HEK293T (cell line): ENCODE measurements at regions not wholly inside any gene's neighbourhood (a gene's known extent, or its start where the extent isn't known, plus 50 kb on each side); places are given as distances from the start of the nearest gene placed in this dataset.
A peak's percentile ranks its signal among the peaks of the same experiment; 100 is the strongest.

ENCODE experiments used
- CTCF ChIA-PET: fragments of 350-600 bp; formaldehyde crosslinking; extraction: SDS; loops from one replicate; lab custom pipeline; 2021; ENCODE audit warnings: antibody characterized with exemption, inconsistent platforms; lab: Yijun Ruan, JAX
- POLR2A ChIA-PET: fragments of 350-600 bp; formaldehyde crosslinking; extraction: SDS; loops from one replicate; lab custom pipeline; 2020; ENCODE audit warnings: antibody characterized with exemption, inconsistent platforms; lab: Yijun Ruan, JAX
- DNase-seq: peaks from one replicate; pipeline ENCODE4 v3.0.0; 2012; ENCODE audit warnings: mixed read lengths; ENCODE audit errors: extremely low spot score
- ARNT ChIP-seq: fragments of 450-650 bp; IDR thresholded peaks from 2 replicates; pipeline ENCODE4 v1.6.1; 2017; ENCODE audit warnings: mild to moderate bottlenecking
- BHLHE40 ChIP-seq: fragments of 450-650 bp; IDR thresholded peaks from 2 replicates; pipeline ENCODE4 v1.6.1; 2016; ENCODE audit warnings: mild to moderate bottlenecking, moderate library complexity, borderline replicate concordance
- CTBP1 ChIP-seq: fragments of 450-650 bp; IDR thresholded peaks from 2 replicates; pipeline ENCODE4 v1.6.1; 2016; ENCODE audit warnings: borderline replicate concordance
- ELF4 ChIP-seq: fragments of 450-650 bp; IDR thresholded peaks from 2 replicates; pipeline ENCODE4 v1.6.1; 2017; ENCODE audit warnings: antibody characterized with exemption
- FOXA1 ChIP-seq: fragments of 450-650 bp; IDR thresholded peaks from 2 replicates; pipeline ENCODE4 v1.6.1; 2016; ENCODE audit warnings: mild to moderate bottlenecking
- FOXK2 ChIP-seq: fragments of 450-650 bp; IDR thresholded peaks from 2 replicates; pipeline ENCODE4 v1.6.1; 2016; ENCODE audit warnings: mild to moderate bottlenecking
- FOXM1 ChIP-seq: fragments of 450-650 bp; IDR thresholded peaks from 2 replicates; pipeline ENCODE4 v1.6.1; 2017; ENCODE audit warnings: mild to moderate bottlenecking, borderline replicate concordance
- HDGF ChIP-seq: fragments of 450-650 bp; IDR thresholded peaks from 2 replicates; pipeline ENCODE4 v1.6.1; 2017; ENCODE audit warnings: antibody characterized with exemption, borderline replicate concordance
- L3MBTL2 ChIP-seq: fragments of 450-650 bp; conservative IDR thresholded peaks from 2 replicates; pipeline ENCODE4 v1.6.1; 2016; ENCODE audit warnings: mild to moderate bottlenecking
- LEF1 ChIP-seq: fragments of 450-650 bp; IDR thresholded peaks from 2 replicates; pipeline ENCODE4 v1.6.1; 2017; ENCODE audit warnings: mild to moderate bottlenecking, borderline replicate concordance
- NFRKB ChIP-seq: fragments of 450-650 bp; IDR thresholded peaks from 2 replicates; pipeline ENCODE4 v1.6.1; 2016; ENCODE audit warnings: mild to moderate bottlenecking, moderate library complexity
- PKNOX1 ChIP-seq: fragments of 450-650 bp; IDR thresholded peaks from 2 replicates; pipeline ENCODE4 v1.6.1; 2016
- SP1 ChIP-seq: fragments of 450-650 bp; IDR thresholded peaks from 2 replicates; pipeline ENCODE4 v1.6.1; 2017
- SUZ12 ChIP-seq: fragments of 450-650 bp; IDR thresholded peaks from 2 replicates; pipeline ENCODE4 v1.6.1; 2016; ENCODE audit warnings: mild to moderate bottlenecking
- TARDBP ChIP-seq: fragments of 450-650 bp; IDR thresholded peaks from 2 replicates; pipeline ENCODE4 v1.6.1; 2016
- ZNF384 ChIP-seq: fragments of 450-650 bp; IDR thresholded peaks from 2 replicates; pipeline ENCODE4 v1.6.1; 2016

- DNase-seq, result no peak
These were observed 127.9 kb downstream of the DHX15 start for GRCh38 chr4:24456431-24456830.

GRCh38 chr4:24453951-24454350, 130.4 kb downstream of the DHX15 start:
- CTCF ChIA-PET, result interaction anchor here (0.7 kb wide), 1 partner anchor 334 kb away, joined by 3 read pairs; no protein-coding TSS in a partner anchor
- DNase-seq, result no peak
- POLR2A ChIA-PET, result no interaction called here
- TF ChIP-seq LEF1 (no peak), CTBP1 (no peak), ARNT (no peak), FOXA1 (no peak), PKNOX1 (no peak), FOXM1 (no peak), ZNF384 (no peak), ELF4 (no peak), FOXK2 (no peak), TARDBP (no peak), HDGF (no peak), SUZ12 (no peak), SP1 (no peak), L3MBTL2 (no peak), BHLHE40 (no peak), NFRKB (no peak)

More at GRCh38 chr4:24456431-24456830, 127.9 kb downstream of the DHX15 start:
- POLR2A ChIA-PET, result interaction anchor here (1.4 kb wide), 1 partner anchor 37 kb away, joined by 3 read pairs; no protein-coding TSS in a partner anchor
- TF ChIP-seq TARDBP (no peak), L3MBTL2 (no peak), FOXK2 (no peak), ZNF384 (no peak), HDGF (no peak), FOXM1 (no peak), CTBP1 (no peak), BHLHE40 (no peak), SUZ12 (no peak)
- CTCF ChIA-PET, result no interaction called here

- DNase-seq, result no peak
- no peak for TF ChIP-seq TARDBP
- TF ChIP-seq BHLHE40, result no peak
- ChIA-PET POLR2A (no interaction called here), CTCF (no interaction called here)
These were observed 132.5 kb downstream of the DHX15 start for GRCh38 chr4:24451870-24452269.

- ChIA-PET CTCF (no interaction called here), POLR2A (no interaction called here)
- no peak for DNase-seq
- TF ChIP-seq PKNOX1 (no peak), FOXK2 (no peak), SUZ12 (no peak), ZNF384 (no peak), ARNT (no peak), FOXM1 (no peak), NFRKB (no peak), HDGF (no peak), FOXA1 (no peak), L3MBTL2 (no peak), TARDBP (no peak), SP1 (no peak), CTBP1 (no peak), BHLHE40 (no peak), LEF1 (no peak), ELF4 (no peak)
These were observed 141.2 kb downstream of the DHX15 start for GRCh38 chr4:24443200-24443599.

- CTCF ChIA-PET, result no interaction called here
- no peak for DNase-seq
- POLR2A ChIA-PET, result no interaction called here
- no peak for TF ChIP-seq TARDBP
- no peak for TF ChIP-seq BHLHE40
- TF ChIP-seq ZNF384, result no peak
- no peak for TF ChIP-seq FOXM1
- no peak for TF ChIP-seq CTBP1
- no peak for TF ChIP-seq PKNOX1
- no peak for TF ChIP-seq NFRKB
- no peak for TF ChIP-seq ARNT
- no peak for TF ChIP-seq FOXA1
- no peak for TF ChIP-seq SUZ12
- TF ChIP-seq HDGF, result no peak
- no peak for TF ChIP-seq FOXK2
These were observed 143.6 kb downstream of the DHX15 start for GRCh38 chr4:24440765-24441164.

- TF ChIP-seq NFRKB (no peak), FOXM1 (no peak), BHLHE40 (no peak)
- ChIA-PET POLR2A (interaction anchor here (1.5 kb wide), 1 partner anchor 37 kb away, joined by 5 read pairs; no protein-coding TSS in a partner anchor), CTCF (interaction anchor here (0.6 to 1.6 kb wide), 3 partner anchors 12 to 41 kb away, joined by 3 read pairs; no protein-coding TSS in a partner anchor)
- peak; percentile 6 for DNase-seq
These were observed 150.1 kb downstream of the DHX15 start for GRCh38 chr4:24434241-24434640.
